ENCODE measurements at regions not wholly inside any gene's neighbourhood (a gene's known extent, or its start where the extent isn't known, plus 50 kb on each side); places are given as distances from the start of the nearest gene placed in this dataset.

GRCh38 chrX:131861088-131861787 is 161.9 kb upstream of the STK26 start:
- no peak overlapping the region for H3K4me2 ChIP-seq
- no peaks in the 10 kb centered on the region; the same call in 1 of the 2 replicates for H3K9me2 ChIP-seq
- CTCF ChIA-PET: interaction anchor here (1.5 kb wide), 1 partner anchor 20 kb away, joined by 5 read pairs; no protein-coding TSS in a partner anchor
- no peaks in the 10 kb centered on the region for H3K79me2 ChIP-seq (ENCODE audit: insufficient read depth)
- no peak overlapping the region for H3K4me3 ChIP-seq (ENCODE audit: low read depth in 2 of 2, low read length in 1 of 2)
- H3K4me1 ChIP-seq (ENCODE audit: control insufficient read depth in 1 of 2, insufficient read depth in 2 of 2, low read depth in 1 of 2, low read length in 1 of 2): no peaks in the 10 kb centered on the region
- WGBS (ENCODE audit: low lambda C conversion rate): 17% methylated on average over 6 of the region's 6 CpGs
- no peaks in the 10 kb centered on the region for H3K9me3 ChIP-seq
- no peak overlapping the region for H3K9ac ChIP-seq
- no peak overlapping the region for H2AFZ ChIP-seq (ENCODE audit: low read depth)
- no peak overlapping the region for H3K27ac ChIP-seq (ENCODE audit: low read depth in 2 of 2, low read length in 1 of 2)
- H3K36me3 ChIP-seq (replicated peaks in 1 of 2; ENCODE audit: control insufficient read depth in 1 of 2, insufficient read depth in 2 of 2, low read length in 1 of 2): no peaks in the 10 kb centered on the region
- no peaks in the 10 kb centered on the region for H3F3A ChIP-seq (replicated peaks; ENCODE audit: insufficient read depth)
- DNase-seq: no peak
- TF ChIP-seq CTCF (IDR thresholded peaks at IDR 0.05) (no peak), MXI1 (IDR thresholded peaks at IDR 0.05; ENCODE audit: low read depth, low read length) (no peak), TCF12 (IDR thresholded peaks at IDR 0.05) (no peak), USF2 (IDR thresholded peaks at IDR 0.05; ENCODE audit: borderline replicate concordance, low read depth, low read length) (no peak), POLR2AphosphoS5 (IDR thresholded peaks at IDR 0.05; ENCODE audit: low read depth, low read length) (no peak), EZH2phosphoT487 (IDR thresholded peaks at IDR 0.05; ENCODE audit: borderline replicate concordance, low read depth) (no peak), NFIC (IDR thresholded peaks at IDR 0.05; ENCODE audit: borderline replicate concordance) (no peak), TEAD4 (IDR thresholded peaks at IDR 0.05; ENCODE audit: borderline replicate concordance, insufficient read depth) (no peak), JUND (IDR thresholded peaks at IDR 0.05) (no peak), YY1 (IDR thresholded peaks at IDR 0.05; ENCODE audit: low read depth) (no peak), ELF1 (IDR thresholded peaks at IDR 0.05) (no peak), SIN3A (IDR thresholded peaks at IDR 0.05; ENCODE audit: borderline replicate concordance, low read depth, low read length) (no peak), USF1 (IDR thresholded peaks at IDR 0.05; ENCODE audit: borderline replicate concordance, low read depth) (no peak)
- peaks cover 8% of the 10 kb centered on the region; the same call in 1 of the 2 replicates for H3K27me3 ChIP-seq (ENCODE audit: insufficient read depth)
- POLR2A ChIA-PET: no interaction called here
- H4K20me1 ChIP-seq (ENCODE audit: insufficient read depth): no peaks in the 10 kb centered on the region

- Histone ChIP-seq H3K36me3 (replicated peaks in 1 of 2; ENCODE audit: control insufficient read depth in 1 of 2, insufficient read depth in 2 of 2, low read length in 1 of 2) (no peaks in the 10 kb centered on the region), H3F3A (replicated peaks; ENCODE audit: insufficient read depth) (no peaks in the 10 kb centered on the region), H3K79me2 (ENCODE audit: insufficient read depth) (no peaks in the 10 kb centered on the region), H3K9me3 (no peaks in the 10 kb centered on the region), H3K4me1 (ENCODE audit: control insufficient read depth in 1 of 2, insufficient read depth in 2 of 2, low read depth in 1 of 2, low read length in 1 of 2) (no peaks in the 10 kb centered on the region), H3K9me2 (no peaks in the 10 kb centered on the region; the same call in 1 of the 2 replicates), H3K9ac (no peak overlapping the region), H3K27ac (ENCODE audit: low read depth in 2 of 2, low read length in 1 of 2) (no peak overlapping the region), H2AFZ (ENCODE audit: low read depth) (no peak overlapping the region), H3K27me3 (ENCODE audit: insufficient read depth) (peaks cover 8% of the 10 kb centered on the region; the same call in 1 of the 2 replicates), H3K4me2 (no peak overlapping the region), H3K4me3 (ENCODE audit: low read depth in 2 of 2, low read length in 1 of 2) (no peak overlapping the region), H4K20me1 (ENCODE audit: insufficient read depth) (no peaks in the 10 kb centered on the region)
- no peak for DNase-seq
- POLR2A ChIA-PET: no interaction called here
- 16% methylated on average over 3 of the region's 3 CpGs for WGBS (ENCODE audit: low lambda C conversion rate)
- CTCF ChIA-PET: interaction anchor here (0.6 to 1.5 kb wide), 2 partner anchors 21 to 878 kb away, joined by 3 to 5 read pairs; no protein-coding TSS in a partner anchor
- TF ChIP-seq TAF1 (IDR thresholded peaks at IDR 0.05; ENCODE audit: borderline replicate concordance, low read depth, low read length) (no peak), EP300 (IDR thresholded peaks at IDR 0.05; ENCODE audit: borderline replicate concordance in 1 of 2, low read depth in 1 of 2, low read length in 1 of 2) (no peak), MXI1 (IDR thresholded peaks at IDR 0.05; ENCODE audit: low read depth, low read length) (no peak), EZH2phosphoT487 (IDR thresholded peaks at IDR 0.05; ENCODE audit: borderline replicate concordance, low read depth) (no peak), FOXJ3 (CRISPR knock-in tag; IDR thresholded peaks at IDR 0.05) (no peak), ELF1 (IDR thresholded peaks at IDR 0.05) (no peak), GATA2 (CRISPR knock-in tag; IDR thresholded peaks at IDR 0.05) (no peak)
Measured at GRCh38 chrX:131862321-131862720, 160.8 kb upstream of the STK26 start.

Data from SK-N-SH (cell line).